MCF 10A (cell line): ENCODE measurements at regions not wholly inside any gene's neighbourhood (a gene's known extent, or its start where the extent isn't known, plus 50 kb on each side); places are given as distances from the start of the nearest gene placed in this dataset.

Source experiments
- BruUV-seq: library from RNA; stranded (reverse); fragments of 400-500 nt; replicated peaks from 2 replicates; lab custom pipeline; 2021; lab: Mats Ljungman, UMichigan
- CTCF ChIA-PET: fragments of 300-600 bp; sonication (Branson Sonifier 250); formaldehyde crosslinking; extraction: SDS; loops from one replicate; lab custom pipeline; 2021; ENCODE audit warnings: antibody characterized with exemption, inconsistent platforms; lab: Yijun Ruan, JAX
- POLR2A ChIA-PET: fragments of 300-600, 350-650 bp; sonication (Branson Sonifier 250); formaldehyde crosslinking; extraction: SDS; loops from one replicate; lab custom pipeline; 2020; ENCODE audit warnings: antibody characterized with exemption, inconsistent platforms; lab: Yijun Ruan, JAX
- DNase-seq: peaks from one replicate; pipeline ENCODE4 v3.0.0-alpha.2; 2018; ENCODE audit not compliant: unreplicated experiment
- H3K27ac Mint-ChIP-seq: one replicate; pipeline ENCODE4 v1.8.0; 2022; ENCODE audit warnings: mild to moderate bottlenecking, low read depth, mixed read lengths; ENCODE audit not compliant: unreplicated experiment
- H3K27me3 Mint-ChIP-seq: one replicate; pipeline ENCODE4 v1.8.0; 2022; ENCODE audit warnings: mixed read lengths; ENCODE audit not compliant: insufficient read depth, unreplicated experiment
- H3K36me3 Mint-ChIP-seq: one replicate; pipeline ENCODE4 v1.8.0; 2022; ENCODE audit warnings: mild to moderate bottlenecking, moderate library complexity, mixed read lengths; ENCODE audit not compliant: insufficient read depth, unreplicated experiment
- H3K4me1 Mint-ChIP-seq: one replicate; pipeline ENCODE4 v1.8.0; 2022; ENCODE audit warnings: mixed read lengths; ENCODE audit not compliant: insufficient read depth, unreplicated experiment
- H3K4me3 Mint-ChIP-seq: one replicate; pipeline ENCODE4 v1.8.0; 2022; ENCODE audit warnings: mild to moderate bottlenecking, moderate library complexity, mixed read lengths; ENCODE audit not compliant: unreplicated experiment
- H3K9me3 Mint-ChIP-seq: one replicate; pipeline ENCODE4 v1.8.0; 2022; ENCODE audit warnings: mixed read lengths; ENCODE audit not compliant: unreplicated experiment
- CTCF ChIP-seq: fragments of 200-600 bp; IDR thresholded peaks from one replicate; pipeline ENCODE4 v1.8.0; 2022; ENCODE audit warnings: antibody characterized with exemption, mild to moderate bottlenecking; ENCODE audit not compliant: unreplicated experiment
- intact Hi-C: fragments of 100-400 bp; cut with micrococcal nuclease; formaldehyde crosslinking; loops from 2 replicates; pipeline ENCODE4 v1.14.1; 2022

- TF ChIP-seq CTCF, result no peak
- ChIA-PET CTCF (no interaction called here), POLR2A (no interaction called here)
- H3K27me3 Mint-ChIP-seq, result peaks cover 31% of the 10 kb centered on the region
- no peaks in the 10 kb centered on the region for H3K9me3 Mint-ChIP-seq
- BruUV-seq, result no TSS peak
- intact Hi-C loops, result no loop called here
- no peak overlapping the region for H3K27ac Mint-ChIP-seq
- no peaks in the 10 kb centered on the region for H3K36me3 Mint-ChIP-seq
- H3K4me1 Mint-ChIP-seq, result peaks cover 8% of the 10 kb centered on the region
- no peak overlapping the region for H3K4me3 Mint-ChIP-seq
- DNase-seq, result no peak
Observed at GRCh38 chr11:23111527-23111926, 251.3 kb upstream of the CCDC179 start.

- ChIA-PET POLR2A (no interaction called here), CTCF (interaction anchor here (0.6 to 2.9 kb wide), 10 partner anchors 11 to 1262 kb away, joined by 3 to 19 read pairs (median 4); no protein-coding TSS in a partner anchor)
- DNase-seq, result no peak
- H3K27ac Mint-ChIP-seq, result no peak overlapping the region
- H3K4me1 Mint-ChIP-seq, result peaks cover 8% of the 10 kb centered on the region
- H3K36me3 Mint-ChIP-seq, result no peaks in the 10 kb centered on the region
- H3K4me3 Mint-ChIP-seq, result no peak overlapping the region
- peaks cover 31% of the 10 kb centered on the region for H3K27me3 Mint-ChIP-seq
- no TSS peak for BruUV-seq
- H3K9me3 Mint-ChIP-seq, result no peaks in the 10 kb centered on the region
- intact Hi-C loops, result no loop called here
- TF ChIP-seq CTCF, result no peak
Observed at GRCh38 chr11:23112390-23112789, 252.1 kb upstream of the CCDC179 start.

GRCh38 chr11:23112987-23113886 lies 253.0 kb upstream of the CCDC179 start:
- BruUV-seq, result no TSS peak
- peak; percentile 44 for DNase-seq
- H3K36me3 Mint-ChIP-seq, result no peaks in the 10 kb centered on the region
- H3K27me3 Mint-ChIP-seq, result peaks cover 28% of the 10 kb centered on the region
- POLR2A ChIA-PET, result interaction anchor here (1.3 kb wide), 1 partner anchor 9 kb away, joined by 4 read pairs; no protein-coding TSS in a partner anchor
- H3K4me1 Mint-ChIP-seq, result peaks cover 8% of the 10 kb centered on the region
- no peaks in the 10 kb centered on the region for H3K9me3 Mint-ChIP-seq
- no peak overlapping the region for H3K4me3 Mint-ChIP-seq
- intact Hi-C loops, result no loop called here
- no peak overlapping the region for H3K27ac Mint-ChIP-seq
- CTCF ChIA-PET, result interaction anchor here (0.5 to 2.9 kb wide), 28 partner anchors 10 to 1273 kb away, joined by 3 to 19 read pairs (median 3); no protein-coding TSS in a partner anchor
- peak; percentile 49 for TF ChIP-seq CTCF

GRCh38 chr11:23113887-23114216 lies 253.6 kb upstream of the CCDC179 start:
- no peak for DNase-seq
- BruUV-seq, result no TSS peak
- intact Hi-C loops, result no loop called here
- H3K36me3 Mint-ChIP-seq, result no peaks in the 10 kb centered on the region
- peaks cover 8% of the 10 kb centered on the region for H3K4me1 Mint-ChIP-seq
- no peak overlapping the region for H3K4me3 Mint-ChIP-seq
- CTCF ChIA-PET, result interaction anchor here (0.6 to 2.9 kb wide), 22 partner anchors 9 to 1273 kb away, joined by 3 to 19 read pairs (median 3); no protein-coding TSS in a partner anchor
- no peak for TF ChIP-seq CTCF
- H3K9me3 Mint-ChIP-seq, result no peaks in the 10 kb centered on the region
- peaks cover 22% of the 10 kb centered on the region for H3K27me3 Mint-ChIP-seq
- no peak overlapping the region for H3K27ac Mint-ChIP-seq
- POLR2A ChIA-PET, result interaction anchor here (1.3 kb wide), 1 partner anchor 8 kb away, joined by 4 read pairs; no protein-coding TSS in a partner anchor
